ENCODE measurements at regions not wholly inside any gene's neighbourhood (a gene's known extent, or its start where the extent isn't known, plus 50 kb on each side); places are given as distances from the start of the nearest gene placed in this dataset.

DNA sequence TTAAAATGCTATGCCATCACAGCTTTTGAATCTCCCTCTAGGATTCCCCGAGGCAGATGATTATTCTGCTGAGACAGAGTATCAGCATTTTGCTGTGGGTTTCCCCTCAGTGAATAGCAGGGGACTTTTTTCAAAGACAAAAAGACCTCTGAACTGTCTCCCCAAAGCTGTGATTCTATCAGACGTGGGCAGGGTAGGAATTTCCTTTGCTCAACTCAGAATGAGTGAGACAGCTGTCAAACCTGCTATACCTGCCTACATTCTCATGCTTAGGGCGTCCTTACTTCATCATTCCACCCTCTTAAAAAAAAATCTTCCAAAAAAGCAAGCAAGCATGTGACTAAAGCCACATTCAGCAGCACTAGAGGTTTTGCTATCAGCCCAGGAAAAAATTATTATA is 147.6 kb upstream of the FAM83B start:
- no peak overlapping the region for H3K9ac ChIP-seq (ENCODE audit: extremely low read depth, insufficient read length, low read length)
- no peak overlapping the region for H3K4ac ChIP-seq (ENCODE audit: low read depth, low read length)
- no peak overlapping the region for H2BK20ac ChIP-seq (ENCODE audit: low read depth, low read length, poor library complexity, severe bottlenecking)
- no peak overlapping the region for H3T11ph ChIP-seq (ENCODE audit: low read length)
- no peak overlapping the region for H3K4me2 ChIP-seq (ENCODE audit: insufficient read depth, insufficient read length, low read length)
- peaks cover 0 to 1% (median 0%) of the 10 kb centered on the region in 3 experiments; a peak in 1 of 7 replicates for H3K36me3 Mint-ChIP-seq (ENCODE audit: insufficient read depth in 1 of 3, low read depth in 3 of 3)
- no peak for TF ChIP-seq CTCF (conservative IDR thresholded peaks at IDR 0.05)
- H4K5ac ChIP-seq (ENCODE audit: insufficient read length, low read depth, low read length), result no peak overlapping the region
- H4K20me1 ChIP-seq (ENCODE audit: control insufficient read depth, insufficient read depth, insufficient read length), result no peaks in the 10 kb centered on the region
- H3K4me1 Mint-ChIP-seq, result peaks cover 5 to 7% of the 10 kb centered on the region in 2 experiments
- no CpG with 5 or more reads among the region's 3 CpGs for WGBS (ENCODE audit: extremely low coverage, insufficient read length, low lambda C conversion rate)
- H3K9me3 Mint-ChIP-seq, result no peaks in the 10 kb centered on the region
- H3K4me1 ChIP-seq (ENCODE audit: insufficient read depth, low read length), result no peaks in the 10 kb centered on the region
- no peaks in the 10 kb centered on the region for H3K9me3 ChIP-seq (ENCODE audit: control insufficient read depth, low read depth, low read length)
- no peak overlapping the region for H3K4me3 Mint-ChIP-seq
- peaks cover 23% of the 10 kb centered on the region for H3K27me3 Mint-ChIP-seq (ENCODE audit: low read depth)
- no peak overlapping the region for H3K27ac Mint-ChIP-seq
- H3K14ac ChIP-seq (ENCODE audit: insufficient read depth, low read length), result no peak overlapping the region
- no peak overlapping the region for H2BK5ac ChIP-seq (ENCODE audit: insufficient read length, low read length)
- no peak overlapping the region for H2BK12ac ChIP-seq (ENCODE audit: insufficient read length, low read depth, low read length)
- no peaks in the 10 kb centered on the region for H3K79me2 ChIP-seq (ENCODE audit: insufficient read depth, low read length)
- no peak overlapping the region for H4K8ac ChIP-seq (replicated peaks; ENCODE audit: insufficient read length, low read depth, low read length)
- no peak overlapping the region for H3K18ac ChIP-seq (ENCODE audit: insufficient read length, low read depth, low read length)
- H2AK5ac ChIP-seq (ENCODE audit: insufficient read length, low read length), result no peak overlapping the region
- H3K23me2 ChIP-seq (ENCODE audit: insufficient read length, low read depth, low read length, poor library complexity, severe bottlenecking), result no peaks in the 10 kb centered on the region
- H2BK120ac ChIP-seq (ENCODE audit: low read depth, low read length, poor library complexity, severe bottlenecking), result no peak overlapping the region
- no peak overlapping the region for H4K91ac ChIP-seq (ENCODE audit: insufficient read length, low read depth, low read length)
- no peak overlapping the region for H3K56ac ChIP-seq (ENCODE audit: insufficient read length, low read depth, low read length)
- H3K27ac ChIP-seq (ENCODE audit: insufficient read length, low read depth, low read length), result no peak overlapping the region
- H3K23ac ChIP-seq (ENCODE audit: insufficient read length, low read depth, low read length), result no peak overlapping the region
- H2AFZ ChIP-seq (ENCODE audit: low read length), result no peak overlapping the region
- DNase-seq, result no peak
- no peaks in the 10 kb centered on the region for H3K79me1 ChIP-seq (ENCODE audit: insufficient read depth, low read depth, low read length, poor library complexity, severe bottlenecking)
- no peak overlapping the region for H2BK15ac ChIP-seq (ENCODE audit: low read depth, low read length)
- H3K27me3 ChIP-seq (ENCODE audit: insufficient read depth, low read length), result no peaks in the 10 kb centered on the region

Data from H9 (cell line).